Body of pancreas (tissue), 4 donors: ENCODE measurements at regions not wholly inside any gene's neighbourhood (a gene's known extent, or its start where the extent isn't known, plus 50 kb on each side); places are given as distances from the start of the nearest gene placed in this dataset.

Experiments used
- ATAC-seq: fragments of 150-250 bp; one replicate; pipeline ENCODE4 v1.9.1; 2016
- DNase-seq, 4 donors: peaks; one replicate each; pipeline ENCODE4 v3.0.0-alpha.2; 2019
- H3K27ac ChIP-seq, 4 donors: fragments of 200-600 bp; sonication (generic); 1 replicate in 3 of 4; 2 replicates in 1 of 4; pipeline versions ENCODE4 v1.5.1 to v1.6.1; 2016 to 2019; ENCODE audit warnings: mild to moderate bottlenecking in 1 of 4, mixed read lengths in 1 of 4, moderate library complexity in 1 of 4
- H3K27me3 ChIP-seq, 2 donors: fragments of 200-600 bp; sonication (generic); one replicate each; pipeline ENCODE4 v1.6.0; 2016; ENCODE audit warnings: mild to moderate bottlenecking in 1 of 2
- H3K36me3 ChIP-seq, 2 donors: fragments of 200-600 bp; sonication (generic); replicated peaks in 1 of 2; 2 replicates each; pipeline ENCODE4 v1.5.1; 2016; ENCODE audit warnings: low read depth in 2 of 2; ENCODE audit not compliant: insufficient read depth in 1 of 2
- H3K4me1 ChIP-seq: fragments of 200-600 bp; sonication (generic); one replicate; pipeline ENCODE4 v1.6.0; 2016
- H3K4me3 ChIP-seq, 2 donors: fragments of 200-600 bp; sonication (generic); 1 replicate in 1 of 2; 2 replicates in 1 of 2; pipeline ENCODE4 v1.5.1; 2016 to 2019
- H3K9me3 ChIP-seq, 3 donors: fragments of 200-600 bp; sonication (generic); 1 replicate in 2 of 3; 2 replicates in 1 of 3; pipeline ENCODE4 v1.5.1; 2016
- CTCF ChIP-seq, 7 experiments: fragments of 450-650 bp in 4 of 7; fragments of 200-600 bp in 3 of 7; sonication (generic) in 3 of 7; IDR thresholded peaks; one replicate each; pipeline ENCODE4 v1.5.1; 2016 to 2019; ENCODE audit warnings: antibody characterized with exemption in 7 of 7
- POLR2A ChIP-seq, 3 donors: fragments of 450-650 bp; IDR thresholded peaks; one replicate each; pipeline ENCODE4 v1.6.1; 2016; ENCODE audit warnings: antibody characterized with exemption in 3 of 3, mild to moderate bottlenecking in 2 of 3
- WGBS, 2 donors: methylation state at CpG; one replicate each; pipeline ENCODE4 v1.1.5; 2017; 5-methylcytosine and 5-hydroxymethylcytosine counted together
- intact Hi-C: fragments of 100-400 bp; cut with DNase I; formaldehyde crosslinking; loops from one replicate; pipeline ENCODE4 v1.15.1; 2023

DNA sequence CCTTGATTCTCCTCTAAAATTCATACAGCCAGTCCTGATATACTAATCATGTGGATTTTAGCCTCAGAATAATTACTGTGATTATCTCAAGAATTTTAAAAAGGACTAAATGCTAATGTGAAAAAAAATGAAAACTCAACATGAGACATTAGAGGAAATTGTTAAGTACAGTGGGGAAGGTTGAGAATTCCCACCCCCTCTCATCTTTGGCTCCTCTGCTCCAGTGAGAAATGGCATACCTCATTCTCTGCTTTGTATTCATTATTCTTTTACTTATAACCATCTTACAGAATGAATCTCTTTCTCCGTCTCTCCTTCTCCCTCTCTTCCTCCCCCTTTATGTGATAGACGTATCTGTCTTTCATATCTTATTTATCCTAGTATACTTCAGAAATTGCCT is 70.9 kb downstream of the DIRAS3 start:
- H3K27ac ChIP-seq: no peak overlapping the region
- TF ChIP-seq CTCF (IDR thresholded peaks at IDR 0.05): no peak
- TF ChIP-seq POLR2A (IDR thresholded peaks at IDR 0.05): no peak
- H3K4me1 ChIP-seq: no peaks in the 10 kb centered on the region
- ATAC-seq (no peak), DNase-seq (no peak)
- no peaks in the 10 kb centered on the region for H3K27me3 ChIP-seq
- H3K4me3 ChIP-seq: no peak overlapping the region
- 68% methylated on average over 2 of the region's 2 CpGs for WGBS, 2 donors
- H3K9me3 ChIP-seq: no peaks in the 10 kb centered on the region
- H3K36me3 ChIP-seq: no peaks in the 10 kb centered on the region
- intact Hi-C loops: no loop called here

GRCh38 chr1:67978890-67979516 is 71.4 kb downstream of the DIRAS3 start:
- 48 to 53% methylated on average over 5 of the region's 5 CpGs for WGBS, 2 donors
- Histone ChIP-seq H3K27ac (no peak overlapping the region), H3K9me3 (no peaks in the 10 kb centered on the region), H3K27me3 (no peaks in the 10 kb centered on the region), H3K4me1 (no peaks in the 10 kb centered on the region), H3K4me3 (no peak overlapping the region), H3K36me3 (no peaks in the 10 kb centered on the region)
- DNase-seq (no peak), ATAC-seq (no peak)
- no peak for TF ChIP-seq POLR2A (IDR thresholded peaks at IDR 0.05)
- intact Hi-C loops: no loop called here

DNA sequence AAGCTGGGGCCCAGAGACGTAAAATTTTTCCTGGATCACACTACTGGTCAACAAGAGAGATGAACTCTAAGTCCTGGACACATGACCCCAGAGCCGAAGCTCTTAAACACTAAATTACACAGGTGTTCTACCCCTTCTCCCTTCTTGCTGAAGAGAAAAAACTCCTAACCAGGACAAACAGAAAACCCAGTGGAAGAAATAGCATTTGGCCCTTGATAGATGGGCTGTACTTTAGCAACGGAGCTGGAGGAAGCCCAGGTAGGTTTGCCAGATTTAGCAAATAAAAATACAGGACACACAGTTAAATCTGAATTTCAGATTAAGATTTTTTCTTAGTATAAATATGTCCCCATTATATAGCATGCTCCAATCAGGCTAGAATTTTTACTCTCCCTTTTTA is 72.7 kb downstream of the DIRAS3 start:
- TF ChIP-seq POLR2A (IDR thresholded peaks at IDR 0.05) (no peak), CTCF (IDR thresholded peaks at IDR 0.05) (no peak)
- intact Hi-C loops: no loop called here
- DNase-seq: no peak
- H3K27me3 ChIP-seq: no peaks in the 10 kb centered on the region
- no peaks in the 10 kb centered on the region for H3K36me3 ChIP-seq
- no peaks in the 10 kb centered on the region for H3K4me1 ChIP-seq
- H3K9me3 ChIP-seq: no peaks in the 10 kb centered on the region
- H3K27ac ChIP-seq: no peak overlapping the region
- H3K4me3 ChIP-seq: no peak overlapping the region
- 46 to 59% methylated on average over 3 of the region's 3 CpGs for WGBS, 2 donors
- no peak for ATAC-seq

DNA sequence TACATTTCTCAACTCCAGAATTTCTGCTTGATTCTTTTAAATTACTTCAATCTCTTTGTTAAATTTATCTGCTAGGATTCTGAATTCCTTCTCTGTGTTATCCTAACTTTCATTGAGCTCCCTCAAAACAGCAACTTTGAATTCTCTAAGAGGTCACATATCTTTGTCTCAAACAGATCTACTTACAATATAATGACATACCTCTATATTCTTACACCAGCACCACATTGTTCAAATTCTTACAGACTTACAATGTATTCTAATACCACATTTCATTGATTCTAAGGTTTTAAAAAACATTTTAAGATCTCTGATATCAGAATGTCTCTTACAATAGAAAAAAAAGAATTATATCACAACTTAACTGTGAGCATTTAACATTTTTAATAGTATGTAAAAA is 77.4 kb downstream of the DIRAS3 start:
- TF ChIP-seq POLR2A (IDR thresholded peaks at IDR 0.05) (no peak), CTCF (IDR thresholded peaks at IDR 0.05) (no peak)
- H3K27ac ChIP-seq: no peak overlapping the region
- no peak for DNase-seq
- H3K27me3 ChIP-seq: no peaks in the 10 kb centered on the region
- no peaks in the 10 kb centered on the region for H3K36me3 ChIP-seq
- H3K4me3 ChIP-seq: no peak overlapping the region
- no peak for ATAC-seq
- intact Hi-C loops: no loop called here
- H3K9me3 ChIP-seq: no peaks in the 10 kb centered on the region
- H3K4me1 ChIP-seq: no peaks in the 10 kb centered on the region

DNA sequence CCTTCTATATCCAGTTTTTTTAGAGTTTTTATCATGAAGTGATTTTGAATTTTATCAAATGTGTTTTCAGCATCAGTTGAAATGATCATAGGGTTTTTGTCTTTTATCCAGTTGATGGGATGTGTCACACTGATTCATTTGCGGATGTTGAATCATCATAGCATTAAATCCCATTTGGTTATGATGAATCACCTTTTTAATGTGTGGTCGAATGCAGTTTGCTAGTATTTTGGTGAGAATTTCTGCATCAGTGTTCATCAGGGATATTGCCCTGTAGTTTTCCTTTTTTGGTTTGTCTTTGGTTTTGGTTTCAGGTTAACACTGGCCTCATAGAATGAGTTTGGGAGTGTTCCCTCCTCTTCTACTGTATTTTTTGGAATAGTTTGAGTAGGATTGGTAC is 80.3 kb downstream of the DIRAS3 start:
- TF ChIP-seq CTCF (IDR thresholded peaks at IDR 0.05) (no peak), POLR2A (IDR thresholded peaks at IDR 0.05) (no peak)
- no peaks in the 10 kb centered on the region for H3K27me3 ChIP-seq
- ATAC-seq: no peak
- no peaks in the 10 kb centered on the region for H3K9me3 ChIP-seq
- 53 to 62% methylated on average over 2 of the region's 2 CpGs for WGBS, 2 donors
- H3K27ac ChIP-seq: no peak overlapping the region
- intact Hi-C loops: no loop called here
- H3K4me1 ChIP-seq: no peaks in the 10 kb centered on the region
- no peak overlapping the region for H3K4me3 ChIP-seq
- DNase-seq: no peak
- no peaks in the 10 kb centered on the region for H3K36me3 ChIP-seq
